ENCODE measurements at regions not wholly inside any gene's neighbourhood (a gene's known extent, or its start where the extent isn't known, plus 50 kb on each side); places are given as distances from the start of the nearest gene placed in this dataset.
"Not testable (repeated sequence)": the region's sequence is repeated elsewhere in the genome, so short reads cannot be mapped to it uniquely, and the experiment has no call there.

GRCh38 chr2:111423184-111423583, 302.5 kb downstream of the BCL2L11 start:
- not testable (repeated sequence) for TF ChIP-seq SAP30 (IDR thresholded peaks at IDR 0.05; ENCODE audit: insufficient read depth, insufficient replicate concordance, low read length); CHD2 (IDR thresholded peaks at IDR 0.05; ENCODE audit: low read length); CTCF (IDR thresholded peaks at IDR 0.05; ENCODE audit: control extremely low read depth in 1 of 3, insufficient read depth in 1 of 3, low read depth in 1 of 3, low read length in 3 of 3); ZNF274 (IDR thresholded peaks at IDR 0.05; ENCODE audit: borderline replicate concordance, extremely low read depth, low read length); POLR2A (IDR thresholded peaks at IDR 0.05; ENCODE audit: control extremely low read depth in 1 of 2, low read depth in 2 of 2, low read length in 2 of 2); NRF1 (IDR thresholded peaks at IDR 0.05; ENCODE audit: low read depth, low read length); YY1 (IDR thresholded peaks at IDR 0.05; ENCODE audit: low read depth, low read length)

Data from H1 (cell line).